K562 (cell line): ENCODE measurements at regions not wholly inside any gene's neighbourhood (a gene's known extent, or its start where the extent isn't known, plus 50 kb on each side); places are given as distances from the start of the nearest gene placed in this dataset.

ENCODE experiments used
- ATAC-seq: fragments of 200-7000 bp; cut with Tn5 transposase; 3 replicates; pipeline ENCODE4 v1.9.1; 2020; ENCODE audit warnings: moderate library complexity
- BruUV-seq: library from RNA; stranded (reverse); fragments of 400-500 nt; replicated peaks from 2 replicates; lab custom pipeline; 2021; lab: Mats Ljungman, UMichigan
- CTCF ChIA-PET: fragments of 300-600 bp; formaldehyde crosslinking; extraction: SDS; loops from one replicate; lab custom pipeline; 2021; ENCODE audit warnings: low intra/inter-chr PET ratio; lab: Yijun Ruan, JAX
- POLR2A ChIA-PET: fragments of 300-600, 350-650 bp; sonication (Branson Sonifier 250); formaldehyde crosslinking; extraction: SDS; loops from one replicate; lab custom pipeline; 2021; ENCODE audit warnings: antibody characterized with exemption, inconsistent platforms; lab: Yijun Ruan, JAX
- DNase-seq, 4 experiments: peaks; one replicate each; pipeline versions ENCODE4 v3.0.0 to v3.0.0-alpha.2; 2011 to 2018; ENCODE audit warnings: low spot score in 3 of 4, mixed read lengths in 3 of 4; ENCODE audit errors: extremely low read depth in 1 of 4
- FAIRE-seq: peaks from 2 replicates; lab custom pipeline; 2011; peaks lifted over from hg19 to GRCh38; lab: Jason Lieb, UNC
- H2AFZ ChIP-seq: 2 replicates; pipeline ENCODE4 v1.6.0; 2011; ENCODE audit warnings: low read depth, low read length, control low read depth, inconsistent platforms
- H3K27ac ChIP-seq: fragments of 200-600 bp; 3 replicates; pipeline ENCODE4 v1.8.0; 2011; ENCODE audit warnings: low read depth, mild to moderate bottlenecking, control low read depth, inconsistent platforms, low read length, moderate library complexity, mixed read lengths; ENCODE audit errors: extremely low read depth
- H3K27me3 ChIP-seq, 2 experiments: fragments of 300-600 bp in 1 of 2; 2 replicates in 1 of 2; 3 replicates in 1 of 2; pipeline versions ENCODE4 v1.6.0 to v1.8.0; 2011; ENCODE audit warnings: inconsistent platforms in 2 of 2, low read length in 2 of 2, mild to moderate bottlenecking in 1 of 2, mixed read lengths in 1 of 2, moderate library complexity in 1 of 2; ENCODE audit not compliant: control insufficient read depth in 2 of 2, insufficient read depth in 2 of 2
- H3K36me3 ChIP-seq: fragments of 300-600 bp; 3 replicates; pipeline ENCODE4 v1.8.0; 2011; ENCODE audit warnings: mild to moderate bottlenecking, low read length, inconsistent platforms; ENCODE audit not compliant: control insufficient read depth, insufficient read depth
- H3K4me1 ChIP-seq, 2 experiments: fragments of 200-600 bp in 1 of 2; replicated peaks in 1 of 2; 2 replicates in 1 of 2; 3 replicates in 1 of 2; pipeline versions ENCODE4 v1.5.1 to v1.8.0; 2011; ENCODE audit warnings: inconsistent platforms in 2 of 2, low read length in 2 of 2, mild to moderate bottlenecking in 1 of 2, mixed read lengths in 1 of 2, moderate library complexity in 1 of 2; ENCODE audit not compliant: control insufficient read depth in 2 of 2, insufficient read depth in 2 of 2
- H3K4me2 ChIP-seq: 2 replicates; pipeline ENCODE4 v1.6.1; 2011; ENCODE audit warnings: low read length, control low read depth, inconsistent platforms, mixed read lengths; ENCODE audit not compliant: insufficient read depth
- H3K4me3 ChIP-seq: fragments of 200-600 bp; sonication (generic), shearing (Covaris generic); 2 replicates; pipeline ENCODE4 v1.5.1; 2016; ENCODE audit warnings: control low read depth, inconsistent platforms
- H3K79me2 ChIP-seq: fragments of 200-600 bp; 3 replicates; pipeline ENCODE4 v1.8.0; 2011; ENCODE audit warnings: low read length, inconsistent platforms; ENCODE audit not compliant: control insufficient read depth, insufficient read depth
- H3K9ac ChIP-seq, 2 experiments: 2 replicates each; pipeline versions ENCODE4 v1.6.0 to v1.6.1; 2011; ENCODE audit warnings: low read depth in 2 of 2, low read length in 2 of 2, control low read depth in 1 of 2, inconsistent platforms in 1 of 2, mild to moderate bottlenecking in 1 of 2, mixed read lengths in 1 of 2; ENCODE audit not compliant: insufficient read depth in 1 of 2
- H3K9me1 ChIP-seq: one replicate; pipeline ENCODE4 v1.6.0; 2011; ENCODE audit warnings: inconsistent platforms, mild to moderate bottlenecking, low read length, moderate library complexity; ENCODE audit not compliant: control insufficient read depth, insufficient read depth
- H3K9me3 ChIP-seq: replicated peaks from 2 replicates; pipeline ENCODE4 v1.5.1; 2011; ENCODE audit warnings: low read depth, low read length, inconsistent platforms; ENCODE audit not compliant: control insufficient read depth, insufficient read depth
- H4K20me1 ChIP-seq: replicated peaks from 2 replicates; pipeline ENCODE4 v1.6.1; 2011; ENCODE audit warnings: low read length, inconsistent platforms, mixed read lengths; ENCODE audit not compliant: control insufficient read depth, insufficient read depth
- CBFA2T2 ChIP-seq: fragments of 450-650 bp; conservative IDR thresholded peaks from 2 replicates; pipeline ENCODE4 v1.6.1; 2017; ENCODE audit warnings: mild to moderate bottlenecking
- CREB1 ChIP-seq, 2 experiments: sonication (generic) in 1 of 2; formaldehyde crosslinking in 1 of 2; IDR thresholded peaks; 2 replicates each; pipeline versions ENCODE4 v1.6.1 to v1.8.0; 2012 to 2022; ENCODE audit warnings: inconsistent platforms in 1 of 2, mild to moderate bottlenecking in 1 of 2, missing genetic modification reagents in 1 of 2, moderate library complexity in 1 of 2
- FOXK2 ChIP-seq, 2 experiments: fragments of 450-650 bp; IDR thresholded peaks in 1 of 2; conservative IDR thresholded peaks in 1 of 2; 2 replicates each; pipeline ENCODE4 v1.6.1; 2016; ENCODE audit warnings: low read depth in 2 of 2, mild to moderate bottlenecking in 1 of 2
- HDAC3 ChIP-seq: fragments of 450-650 bp; IDR thresholded peaks from 2 replicates; pipeline ENCODE4 v1.6.1; 2018; ENCODE audit warnings: borderline replicate concordance, mild to moderate bottlenecking, moderate library complexity; ENCODE audit not compliant: partially characterized antibody
- MAFK ChIP-seq: IDR thresholded peaks from 2 replicates; pipeline ENCODE4 v1.6.1; 2011; ENCODE audit warnings: low read length, improper control_type of control experiment
- NR2F6 ChIP-seq: fragments of 450-650 bp; formaldehyde crosslinking; IDR thresholded peaks from 2 replicates; pipeline ENCODE4 v1.4.0; 2020; ENCODE audit warnings: mild to moderate bottlenecking
- TBP ChIP-seq: optimal IDR thresholded peaks from 2 replicates; pipeline ENCODE3; 2011; ENCODE audit warnings: low read depth, low read length, improper control_type of control experiment
- ZNF124 ChIP-seq: sonication (generic); formaldehyde crosslinking; IDR thresholded peaks from 2 replicates; pipeline ENCODE4 v1.8.1; 2022; ENCODE audit warnings: missing genetic modification reagents
- ZNF408 ChIP-seq: fragments of 250-450 bp; sonication (Bioruptor Pico); IDR thresholded peaks from 2 replicates; pipeline ENCODE4 v1.4.0; 2020; ENCODE audit warnings: low read depth, mild to moderate bottlenecking, moderate library complexity
- ZNF79 ChIP-seq: fragments of 250-450 bp; sonication (Bioruptor Pico); IDR thresholded peaks from 2 replicates; pipeline ENCODE4 v1.4.0; 2020; ENCODE audit warnings: low read depth, mild to moderate bottlenecking, moderate library complexity
- WGBS: fragments of 100-300 bp; shearing (Covaris generic); methylation state at CpG from one replicate; pipeline ENCODE4 v1.1.6; 2016; ENCODE audit warnings: low coverage, mixed read lengths; ENCODE audit not compliant: insufficient coverage; ENCODE audit errors: missing lambda C conversion rate; 5-methylcytosine and 5-hydroxymethylcytosine counted together
- in situ Hi-C: fragments of 300-500 bp; cut with MboI; formaldehyde crosslinking; loops from 4 replicates; pipeline ENCODE4 v1.15.0; 2018; ENCODE audit warnings: inconsistent platforms, mixed read lengths
- intact Hi-C: fragments of 100-400 bp; cut with micrococcal nuclease; formaldehyde crosslinking; loops from 2 replicates; pipeline ENCODE4 v1.14.2; 2022
- TF ChIP-seq, protein P1 (sequence below): sonication (generic); formaldehyde crosslinking; IDR thresholded peaks from 2 replicates; pipeline ENCODE4 v1.8.1; 2023; ENCODE audit warnings: mild to moderate bottlenecking, missing genetic modification reagents
- TF ChIP-seq, protein P2 (sequence below): fragments of 200-800 bp; sonication (Bioruptor generic); IDR thresholded peaks from 2 replicates; pipeline ENCODE4 v1.6.1; 2017; ENCODE audit warnings: missing genetic modification characterization, missing compliant biosample characterization
- TF ChIP-seq, protein P3 (sequence below): sonication (generic); formaldehyde crosslinking; IDR thresholded peaks from 2 replicates; pipeline ENCODE4 v1.9.0; 2022; ENCODE audit warnings: mild to moderate bottlenecking, missing genetic modification reagents

DNA sequence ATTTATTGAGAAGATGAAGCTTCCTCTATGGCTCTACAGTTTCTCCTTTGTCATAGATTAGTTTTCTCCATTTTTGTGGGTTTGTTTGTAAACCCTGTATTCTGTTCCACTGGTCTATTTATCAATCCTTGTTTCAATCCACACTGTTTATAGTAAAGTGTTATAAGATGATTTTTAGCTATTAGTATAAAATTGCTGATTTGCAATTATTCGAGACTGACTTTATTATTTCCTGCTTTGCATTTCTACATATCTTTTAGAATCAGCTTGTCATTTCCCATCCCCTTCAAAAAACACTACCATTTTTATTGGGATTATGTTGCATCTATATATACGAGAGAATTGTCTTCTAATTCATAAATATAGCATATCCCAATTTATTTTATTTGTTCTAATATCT, 325.9 kb upstream of the EPHA7 start (continued):
- TF ChIP-seq TBP (no peak), FOXK2 (conservative IDR thresholded peaks at IDR 0.05 in 1 of 2, IDR thresholded peaks at IDR 0.05 in 1 of 2; ENCODE audit: low read depth in 2 of 2) (no peak), NR2F6 (no peak), MAFK (peak; percentile 6; the same call in 1 of the 2 replicates)
- TF ChIP-seq, protein P1, sequence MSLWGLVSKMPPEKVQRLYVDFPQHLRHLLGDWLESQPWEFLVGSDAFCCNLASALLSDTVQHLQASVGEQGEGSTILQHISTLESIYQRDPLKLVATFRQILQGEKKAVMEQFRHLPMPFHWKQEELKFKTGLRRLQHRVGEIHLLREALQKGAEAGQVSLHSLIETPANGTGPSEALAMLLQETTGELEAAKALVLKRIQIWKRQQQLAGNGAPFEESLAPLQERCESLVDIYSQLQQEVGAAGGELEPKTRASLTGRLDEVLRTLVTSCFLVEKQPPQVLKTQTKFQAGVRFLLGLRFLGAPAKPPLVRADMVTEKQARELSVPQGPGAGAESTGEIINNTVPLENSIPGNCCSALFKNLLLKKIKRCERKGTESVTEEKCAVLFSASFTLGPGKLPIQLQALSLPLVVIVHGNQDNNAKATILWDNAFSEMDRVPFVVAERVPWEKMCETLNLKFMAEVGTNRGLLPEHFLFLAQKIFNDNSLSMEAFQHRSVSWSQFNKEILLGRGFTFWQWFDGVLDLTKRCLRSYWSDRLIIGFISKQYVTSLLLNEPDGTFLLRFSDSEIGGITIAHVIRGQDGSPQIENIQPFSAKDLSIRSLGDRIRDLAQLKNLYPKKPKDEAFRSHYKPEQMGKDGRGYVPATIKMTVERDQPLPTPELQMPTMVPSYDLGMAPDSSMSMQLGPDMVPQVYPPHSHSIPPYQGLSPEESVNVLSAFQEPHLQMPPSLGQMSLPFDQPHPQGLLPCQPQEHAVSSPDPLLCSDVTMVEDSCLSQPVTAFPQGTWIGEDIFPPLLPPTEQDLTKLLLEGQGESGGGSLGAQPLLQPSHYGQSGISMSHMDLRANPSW (CRISPR knock-in tag), result no peak

DNA sequence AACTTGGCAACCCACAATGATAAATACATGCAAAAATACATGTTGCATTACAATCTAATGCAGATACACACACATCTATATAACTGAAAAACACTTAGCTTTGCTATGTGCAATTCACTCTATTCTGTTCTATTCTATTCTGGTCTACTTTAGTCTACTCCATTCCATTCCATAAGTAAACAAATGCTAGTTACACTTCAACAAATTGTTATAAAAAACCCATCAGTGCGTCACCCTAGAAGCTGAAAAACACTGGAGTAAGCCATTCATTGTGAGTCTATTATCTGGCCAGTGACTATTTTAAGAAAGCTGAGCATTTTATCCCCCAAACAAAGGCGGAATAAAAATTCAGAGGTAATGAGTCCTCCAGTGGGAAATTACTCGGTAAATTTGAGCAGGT, 315.7 kb upstream of the EPHA7 start:
- BruUV-seq, result no TSS peak
- H3K9ac ChIP-seq, result no peak overlapping the region
- no peaks in the 10 kb centered on the region for H4K20me1 ChIP-seq
- H3K4me3 ChIP-seq, result no peak overlapping the region
- no peak overlapping the region for H2AFZ ChIP-seq
- TF ChIP-seq CREB1 (IDR thresholded peaks at IDR 0.05), result no peak
- no peak for TF ChIP-seq CREB1 (CRISPR knock-in tag; IDR thresholded peaks at IDR 0.05)
- TF ChIP-seq ZNF79, result no peak
- TF ChIP-seq, protein P2, sequence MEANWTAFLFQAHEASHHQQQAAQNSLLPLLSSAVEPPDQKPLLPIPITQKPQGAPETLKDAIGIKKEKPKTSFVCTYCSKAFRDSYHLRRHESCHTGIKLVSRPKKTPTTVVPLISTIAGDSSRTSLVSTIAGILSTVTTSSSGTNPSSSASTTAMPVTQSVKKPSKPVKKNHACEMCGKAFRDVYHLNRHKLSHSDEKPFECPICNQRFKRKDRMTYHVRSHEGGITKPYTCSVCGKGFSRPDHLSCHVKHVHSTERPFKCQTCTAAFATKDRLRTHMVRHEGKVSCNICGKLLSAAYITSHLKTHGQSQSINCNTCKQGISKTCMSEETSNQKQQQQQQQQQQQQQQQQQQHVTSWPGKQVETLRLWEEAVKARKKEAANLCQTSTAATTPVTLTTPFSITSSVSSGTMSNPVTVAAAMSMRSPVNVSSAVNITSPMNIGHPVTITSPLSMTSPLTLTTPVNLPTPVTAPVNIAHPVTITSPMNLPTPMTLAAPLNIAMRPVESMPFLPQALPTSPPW (CRISPR knock-in tag), result no peak
- TF ChIP-seq HDAC3, result no peak
- no peak for TF ChIP-seq CBFA2T2
- TF ChIP-seq, protein P3, sequence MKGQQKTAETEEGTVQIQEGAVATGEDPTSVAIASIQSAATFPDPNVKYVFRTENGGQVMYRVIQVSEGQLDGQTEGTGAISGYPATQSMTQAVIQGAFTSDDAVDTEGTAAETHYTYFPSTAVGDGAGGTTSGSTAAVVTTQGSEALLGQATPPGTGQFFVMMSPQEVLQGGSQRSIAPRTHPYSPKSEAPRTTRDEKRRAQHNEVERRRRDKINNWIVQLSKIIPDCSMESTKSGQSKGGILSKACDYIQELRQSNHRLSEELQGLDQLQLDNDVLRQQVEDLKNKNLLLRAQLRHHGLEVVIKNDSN (CRISPR knock-in tag), result no peak
- no peak for TF ChIP-seq ZNF408 (CRISPR knock-in tag)
- TF ChIP-seq ZNF124, result no peak
- TF ChIP-seq, all 486 proteins: peak for 0
- ChIA-PET POLR2A (no interaction called here), CTCF (no interaction called here)
- Histone ChIP-seq H3K27me3 (no peaks in the 10 kb centered on the region), H3K36me3 (no peaks in the 10 kb centered on the region), H3K79me2 (no peaks in the 10 kb centered on the region), H3K9me3 (no peaks in the 10 kb centered on the region), H3K9me1 (no peaks in the 10 kb centered on the region), H3K4me1 (no peaks in the 10 kb centered on the region), H3K4me2 (no peak overlapping the region), H3K27ac (no peak overlapping the region)
- no peak for DNase-seq
- intact Hi-C loops, result no loop called here
- 0% methylated on average over 3 of the region's 3 CpGs for WGBS
- in situ Hi-C loops, result no loop called here
- FAIRE-seq, result no peak
- ATAC-seq, result no peak
